ENCODE measurements at regions not wholly inside any gene's neighbourhood (a gene's known extent, or its start where the extent isn't known, plus 50 kb on each side); places are given as distances from the start of the nearest gene placed in this dataset.

DNA sequence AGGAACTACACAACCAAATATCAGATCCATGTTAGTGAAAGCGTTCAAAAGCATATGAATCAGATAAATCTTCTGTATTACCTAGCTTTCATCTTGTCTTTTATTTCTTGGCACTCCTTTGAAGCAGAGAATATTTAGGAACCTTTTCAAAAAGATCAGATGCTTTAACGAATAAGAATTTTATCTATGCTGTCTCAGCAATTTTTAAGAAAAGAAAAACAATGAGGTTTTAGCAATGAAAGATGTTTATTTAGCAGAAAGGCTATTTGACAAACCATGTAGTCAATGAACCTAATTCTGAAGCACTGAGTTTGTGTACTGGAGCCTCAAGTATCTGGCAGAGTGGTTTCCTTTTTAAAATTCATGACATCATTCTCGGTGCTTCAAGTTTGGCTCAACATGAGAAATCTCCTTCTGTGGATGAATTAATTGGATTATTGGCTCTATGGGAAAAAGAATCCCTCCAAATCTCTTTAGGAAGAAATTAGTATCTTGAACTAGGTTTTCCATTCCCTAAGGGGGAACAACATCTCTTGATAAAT, 534.7 kb downstream of the CAAP1 start:
- 55 to 63% methylated on average over 3 of the region's 3 CpGs for WGBS, 2 donors

DNA sequence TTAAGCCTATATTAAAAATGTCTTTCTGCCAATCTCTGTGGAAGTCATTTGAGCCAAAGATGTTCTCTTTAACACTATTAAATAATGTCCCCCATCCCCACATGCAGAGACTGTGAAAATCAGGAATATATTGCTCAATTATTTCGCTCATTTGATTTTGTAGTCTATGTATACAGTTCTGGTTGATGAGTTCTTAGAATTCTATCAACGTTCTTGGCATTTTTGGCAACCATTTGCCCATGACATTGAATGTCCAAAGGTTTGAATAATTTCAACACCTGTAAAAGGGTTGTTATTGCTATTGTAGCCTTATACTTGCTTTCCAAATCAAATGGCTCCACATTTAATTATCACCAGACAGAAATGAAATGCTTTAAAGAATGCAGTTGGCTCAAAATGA, 536.1 kb downstream of the CAAP1 start:
- intact Hi-C loops (cut with DNase I; ENCODE audit: low total_unique reads), result no loop called here
- Histone ChIP-seq H3K36me3 (ENCODE audit: low read depth, missing control alignments) (no peaks in the 10 kb centered on the region), H3K4me3 (no peak overlapping the region), H3K27ac (no peak overlapping the region), H3K27me3 (no peaks in the 10 kb centered on the region), H3K9me3 (no peaks in the 10 kb centered on the region), H3K4me1 (no peaks in the 10 kb centered on the region)
- DNase-seq, result no peak
- WGBS, 2 donors, result 83 to 88% methylated on average over 2 of the region's 2 CpGs
- TF ChIP-seq, protein P1, sequence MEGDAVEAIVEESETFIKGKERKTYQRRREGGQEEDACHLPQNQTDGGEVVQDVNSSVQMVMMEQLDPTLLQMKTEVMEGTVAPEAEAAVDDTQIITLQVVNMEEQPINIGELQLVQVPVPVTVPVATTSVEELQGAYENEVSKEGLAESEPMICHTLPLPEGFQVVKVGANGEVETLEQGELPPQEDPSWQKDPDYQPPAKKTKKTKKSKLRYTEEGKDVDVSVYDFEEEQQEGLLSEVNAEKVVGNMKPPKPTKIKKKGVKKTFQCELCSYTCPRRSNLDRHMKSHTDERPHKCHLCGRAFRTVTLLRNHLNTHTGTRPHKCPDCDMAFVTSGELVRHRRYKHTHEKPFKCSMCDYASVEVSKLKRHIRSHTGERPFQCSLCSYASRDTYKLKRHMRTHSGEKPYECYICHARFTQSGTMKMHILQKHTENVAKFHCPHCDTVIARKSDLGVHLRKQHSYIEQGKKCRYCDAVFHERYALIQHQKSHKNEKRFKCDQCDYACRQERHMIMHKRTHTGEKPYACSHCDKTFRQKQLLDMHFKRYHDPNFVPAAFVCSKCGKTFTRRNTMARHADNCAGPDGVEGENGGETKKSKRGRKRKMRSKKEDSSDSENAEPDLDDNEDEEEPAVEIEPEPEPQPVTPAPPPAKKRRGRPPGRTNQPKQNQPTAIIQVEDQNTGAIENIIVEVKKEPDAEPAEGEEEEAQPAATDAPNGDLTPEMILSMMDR (IDR thresholded peaks at IDR 0.05), result no peak
- no peak for TF ChIP-seq POLR2A (IDR thresholded peaks at IDR 0.05)

More for the DNA sequence above, 534.7 kb downstream of the CAAP1 start:
- H3K27me3 ChIP-seq, result no peaks in the 10 kb centered on the region
- H3K4me1 ChIP-seq, result no peaks in the 10 kb centered on the region
- no peaks in the 10 kb centered on the region for H3K9me3 ChIP-seq
- TF ChIP-seq POLR2A (IDR thresholded peaks at IDR 0.05), result no peak
- TF ChIP-seq, protein P1 (IDR thresholded peaks at IDR 0.05), result no peak
- no peak overlapping the region for H3K4me3 ChIP-seq
- no peak for DNase-seq
- H3K27ac ChIP-seq, result no peak overlapping the region
- intact Hi-C loops (cut with DNase I; ENCODE audit: low total_unique reads), result no loop called here
- no peaks in the 10 kb centered on the region for H3K36me3 ChIP-seq (ENCODE audit: low read depth, missing control alignments)

GRCh38 chr9:26346942-26347477, 545.6 kb downstream of the CAAP1 start:
- no peak overlapping the region for H3K4me3 ChIP-seq
- H3K27me3 ChIP-seq, result no peaks in the 10 kb centered on the region
- intact Hi-C loops (cut with DNase I; ENCODE audit: low total_unique reads), result no loop called here
- no peak for DNase-seq
- no peaks in the 10 kb centered on the region for H3K4me1 ChIP-seq
- 80 to 90% methylated on average over 8 of the region's 8 CpGs for WGBS, 2 donors
- H3K36me3 ChIP-seq (ENCODE audit: low read depth, missing control alignments), result no peaks in the 10 kb centered on the region
- no peak overlapping the region for H3K27ac ChIP-seq
- no peak for TF ChIP-seq POLR2A (IDR thresholded peaks at IDR 0.05)
- TF ChIP-seq, protein P1 (IDR thresholded peaks at IDR 0.05), result no peak
- H3K9me3 ChIP-seq, result no peaks in the 10 kb centered on the region

GRCh38 chr9:26341545-26341944, 551.1 kb downstream of the CAAP1 start:
- H3K36me3 ChIP-seq (ENCODE audit: low read depth, missing control alignments), result no peaks in the 10 kb centered on the region
- H3K4me1 ChIP-seq, result no peaks in the 10 kb centered on the region
- WGBS, 2 donors, result 41 to 47% methylated on average over 1 of the region's 1 CpG
- no peak overlapping the region for H3K4me3 ChIP-seq
- TF ChIP-seq, protein P1 (IDR thresholded peaks at IDR 0.05), result no peak
- no peak overlapping the region for H3K27ac ChIP-seq
- no peak for DNase-seq
- intact Hi-C loops (cut with DNase I; ENCODE audit: low total_unique reads), result no loop called here
- no peaks in the 10 kb centered on the region for H3K27me3 ChIP-seq
- H3K9me3 ChIP-seq, result no peaks in the 10 kb centered on the region

DNA sequence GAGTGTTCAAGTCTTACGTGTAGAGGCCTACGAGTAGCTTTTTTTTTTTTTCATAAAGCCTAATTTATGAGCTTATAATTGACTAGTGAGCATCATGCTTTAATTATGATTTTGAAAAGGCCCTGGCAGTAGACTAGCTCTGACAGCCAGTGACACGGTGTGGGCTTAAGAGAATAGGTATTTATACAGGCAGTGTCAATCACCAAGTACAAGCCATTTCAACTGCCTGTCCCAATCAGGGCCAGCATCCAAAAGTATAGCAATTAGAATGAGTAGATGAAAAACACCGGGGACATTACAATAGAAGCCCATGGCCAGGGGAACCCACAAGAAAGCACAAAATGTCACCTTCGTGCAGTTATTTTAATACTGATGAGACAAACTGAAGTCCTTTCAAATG, 552.8 kb downstream of the CAAP1 start:
- H3K27me3 ChIP-seq, result no peaks in the 10 kb centered on the region
- DNase-seq, result no peak
- WGBS, 2 donors, result 86 to 89% methylated on average over 5 of the region's 5 CpGs
- H3K4me1 ChIP-seq, result no peaks in the 10 kb centered on the region
- H3K4me3 ChIP-seq, result no peak overlapping the region
- no peaks in the 10 kb centered on the region for H3K36me3 ChIP-seq (ENCODE audit: low read depth, missing control alignments)
- intact Hi-C loops (cut with DNase I; ENCODE audit: low total_unique reads), result no loop called here
- TF ChIP-seq, protein P1 (IDR thresholded peaks at IDR 0.05), result no peak
- TF ChIP-seq POLR2A (IDR thresholded peaks at IDR 0.05), result no peak
- no peak overlapping the region for H3K27ac ChIP-seq
- no peaks in the 10 kb centered on the region for H3K9me3 ChIP-seq

Measured in testis (tissue), 2 donors.